Neuron (in vitro differentiated cells): ENCODE measurements at regions not wholly inside any gene's neighbourhood (a gene's known extent, or its start where the extent isn't known, plus 50 kb on each side); places are given as distances from the start of the nearest gene placed in this dataset.
"Not testable (repeated sequence)": the region's sequence is repeated elsewhere in the genome, so short reads cannot be mapped to it uniquely, and the experiment has no call there.

ENCODE experiments used
- H2AFZ ChIP-seq: one replicate; pipeline ENCODE4 v1.6.1; 2013; ENCODE audit warnings: low read depth, mild to moderate bottlenecking, inconsistent platforms, low read length, moderate library complexity
- H3K27me3 ChIP-seq: one replicate; pipeline ENCODE4 v1.6.1; 2013; ENCODE audit warnings: low read length; ENCODE audit not compliant: insufficient read depth
- H3K36me3 ChIP-seq: one replicate; pipeline ENCODE4 v1.6.1; 2013; ENCODE audit warnings: low read length; ENCODE audit not compliant: insufficient read depth
- H3K4me1 ChIP-seq: one replicate; pipeline ENCODE4 v1.6.1; 2013; ENCODE audit warnings: low read length; ENCODE audit not compliant: insufficient read depth
- H3K4me3 ChIP-seq: 2 replicates; pipeline ENCODE4 v1.5.1; 2013; ENCODE audit warnings: mild to moderate bottlenecking, low read length, moderate library complexity
- H3K9me3 ChIP-seq: one replicate; pipeline ENCODE4 v1.6.1; 2013; ENCODE audit warnings: low read length

DNA sequence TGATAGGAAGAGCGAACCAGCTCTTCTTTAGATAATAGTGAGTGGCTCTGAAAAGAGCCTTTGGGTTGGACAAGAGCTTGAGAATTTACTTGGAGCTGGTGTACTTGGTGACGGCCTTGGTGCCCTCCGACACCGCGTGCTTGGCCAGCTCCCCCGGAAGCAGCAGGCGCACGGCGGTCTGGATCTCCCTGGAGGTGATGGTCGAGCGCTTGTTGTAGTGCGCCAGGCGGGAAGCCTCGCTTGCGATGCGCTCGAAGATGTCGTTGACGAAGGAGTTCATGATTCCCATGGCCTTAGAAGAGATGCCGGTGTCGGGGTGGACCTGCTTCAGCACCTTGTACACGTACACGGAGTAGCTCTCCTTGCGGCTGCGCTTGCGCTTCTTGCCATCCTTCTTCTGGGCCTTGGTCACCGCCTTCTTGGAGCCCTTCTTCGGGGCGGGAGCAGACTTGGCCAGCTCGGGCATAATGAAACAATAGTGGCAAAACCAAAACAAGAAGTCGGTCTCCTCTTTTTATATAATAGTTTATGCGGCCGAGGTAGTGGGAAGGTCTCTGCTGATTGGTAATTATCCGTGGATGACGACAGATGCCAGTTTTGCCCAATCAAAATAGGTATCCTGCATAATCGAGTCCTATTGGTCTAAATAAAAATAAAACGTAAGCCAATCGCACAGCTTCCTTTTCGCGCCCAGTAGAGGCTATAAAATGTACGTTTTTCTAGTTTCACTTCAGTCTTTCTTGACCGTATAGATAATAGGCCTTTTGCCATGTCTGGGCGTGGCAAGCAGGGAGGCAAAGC, 104.6 kb downstream of the OR2B2 start:
- H3K9me3 ChIP-seq, H3K36me3 ChIP-seq, H3K27me3 ChIP-seq: not testable (repeated sequence)
- Histone ChIP-seq H2AFZ (peak overlapping the region; percentile 80), H3K4me3 (peak overlapping the region; percentile 61), H3K4me1 (peaks cover 32% of the 10 kb centered on the region)

DNA sequence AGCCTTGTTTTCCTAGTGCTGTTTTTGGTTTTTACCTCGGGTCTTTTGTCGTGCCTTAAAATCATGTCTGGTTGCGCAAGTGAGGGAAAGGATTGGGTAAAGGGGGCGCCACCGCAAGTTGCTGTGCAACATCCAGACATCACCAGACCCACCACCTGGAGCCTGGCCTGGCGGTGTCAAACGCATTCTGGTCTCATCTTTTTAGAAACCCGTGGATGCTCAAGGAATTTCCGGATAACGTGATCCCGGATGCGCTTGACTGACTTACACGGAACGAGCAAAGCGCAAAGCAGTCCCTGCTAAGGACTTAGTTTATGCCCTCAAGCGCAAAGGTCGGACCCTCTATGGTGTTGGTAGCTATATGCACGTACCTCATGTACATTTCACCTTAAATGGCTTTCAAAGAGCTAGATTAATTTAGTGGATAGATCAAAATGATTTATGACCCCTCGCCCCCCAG, 105.2 kb downstream of the OR2B2 start:
- H3K9me3 ChIP-seq = no peaks in the 10 kb centered on the region
- H3K4me1 ChIP-seq = peaks cover 31% of the 10 kb centered on the region
- H3K36me3 ChIP-seq = no peaks in the 10 kb centered on the region
- no peaks in the 10 kb centered on the region for H3K27me3 ChIP-seq
- H3K4me3 ChIP-seq = peak overlapping the region; percentile 61
- peak overlapping the region; percentile 80 for H2AFZ ChIP-seq

DNA sequence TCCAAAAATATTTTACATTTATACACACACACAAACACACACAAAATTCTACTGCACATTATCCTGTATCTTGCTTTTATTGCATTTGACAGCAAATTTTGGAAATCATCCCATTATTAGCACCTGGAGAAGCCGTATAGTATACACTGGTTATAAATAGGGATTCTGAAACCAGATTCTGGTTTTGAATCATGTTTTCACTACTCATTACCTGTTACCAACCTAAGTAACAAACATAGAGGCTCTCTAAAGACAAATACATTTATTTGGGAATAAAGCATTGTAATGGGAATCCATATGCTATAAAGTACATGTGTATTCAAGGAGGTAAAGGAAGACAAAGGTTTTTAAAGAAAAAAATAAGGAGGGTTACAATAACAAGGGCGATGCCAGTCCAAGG, 106.8 kb downstream of the OR2B2 start:
- H3K4me1 ChIP-seq = peaks cover 15% of the 10 kb centered on the region

DNA sequence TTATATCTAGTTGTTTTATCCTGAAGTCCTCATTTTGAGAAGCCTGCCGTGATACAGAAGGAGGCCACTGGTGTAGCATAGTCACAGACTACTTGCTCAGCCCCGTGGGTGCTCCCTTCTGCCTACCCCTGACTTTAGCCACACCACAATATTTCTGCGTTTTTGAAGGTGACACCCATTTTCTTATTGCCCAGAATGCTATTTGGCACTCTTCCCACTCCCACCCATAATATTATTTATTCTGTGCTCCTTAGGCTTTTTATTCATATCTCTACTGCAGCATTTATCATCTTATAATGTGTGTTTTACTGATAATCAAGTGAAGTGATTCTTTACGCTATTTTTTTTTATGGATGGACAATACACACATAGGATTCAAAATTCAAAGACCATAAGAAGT, 107.3 kb downstream of the OR2B2 start:
- no peaks in the 10 kb centered on the region for H3K27me3 ChIP-seq
- peaks cover 15% of the 10 kb centered on the region for H3K4me1 ChIP-seq
- H3K4me3 ChIP-seq = no peak overlapping the region
- H2AFZ ChIP-seq = no peak overlapping the region
- no peaks in the 10 kb centered on the region for H3K36me3 ChIP-seq
- H3K9me3 ChIP-seq = no peaks in the 10 kb centered on the region

More for the DNA sequence above, 106.8 kb downstream of the OR2B2 start:
- Histone ChIP-seq H3K36me3 (no peaks in the 10 kb centered on the region), H3K27me3 (no peaks in the 10 kb centered on the region), H3K9me3 (no peaks in the 10 kb centered on the region), H2AFZ (no peak overlapping the region), H3K4me3 (no peak overlapping the region)

DNA sequence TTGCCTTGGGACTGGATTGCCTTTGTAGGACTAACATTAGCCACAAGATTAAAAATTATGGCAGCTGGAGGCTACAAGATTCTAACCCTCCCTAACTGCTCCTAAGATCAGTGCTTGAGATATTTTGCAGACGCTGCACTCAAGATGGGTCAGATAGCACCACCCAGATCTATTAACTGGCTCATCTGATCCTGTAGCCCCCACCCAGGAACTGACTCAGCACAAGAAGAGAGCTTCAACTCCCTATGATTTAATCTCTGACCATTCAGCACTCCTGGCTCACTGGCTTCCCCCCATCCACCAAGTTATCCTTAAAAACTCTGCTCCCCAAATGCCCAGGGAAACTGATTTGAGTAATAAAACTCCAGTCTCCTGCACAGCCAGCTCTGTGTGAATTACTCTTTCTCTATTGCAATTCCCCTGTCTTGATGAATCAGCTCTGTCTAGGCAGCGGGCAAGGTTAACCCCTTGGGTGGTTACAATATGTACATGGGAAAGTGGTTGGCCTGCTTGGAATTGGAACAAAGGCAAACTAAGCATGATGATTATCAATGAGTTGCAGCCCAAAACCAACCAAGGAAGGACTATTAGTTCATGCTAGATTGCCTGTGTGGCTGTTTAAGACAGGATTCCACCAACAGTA, 111.3 kb downstream of the OR2B2 start:
- Histone ChIP-seq H3K4me1 (peaks cover 6% of the 10 kb centered on the region), H3K4me3 (no peak overlapping the region), H2AFZ (no peak overlapping the region), H3K27me3 (no peaks in the 10 kb centered on the region), H3K36me3 (no peaks in the 10 kb centered on the region), H3K9me3 (no peaks in the 10 kb centered on the region)

DNA sequence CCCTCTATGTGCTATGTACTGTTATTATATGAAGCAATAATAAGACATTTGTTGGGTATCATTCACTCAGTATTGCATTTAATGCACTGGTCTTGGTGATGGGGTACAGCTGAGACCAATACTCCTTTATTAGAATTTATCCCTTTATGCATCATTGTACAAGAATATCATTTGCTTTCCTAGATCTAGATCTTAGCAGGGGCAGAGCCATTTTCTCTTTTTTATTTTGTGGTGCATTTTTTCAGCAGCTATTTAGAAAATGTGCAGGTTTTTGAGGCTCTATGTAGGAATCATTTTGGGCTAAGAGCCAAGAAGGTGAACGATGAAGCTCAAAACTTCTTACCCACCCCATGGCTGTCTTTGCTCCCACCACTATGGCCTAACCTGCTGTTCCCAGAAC, 114.2 kb downstream of the OR2B2 start:
- Histone ChIP-seq H3K4me3 (no peak overlapping the region), H3K4me1 (peaks cover 13% of the 10 kb centered on the region), H3K9me3 (no peaks in the 10 kb centered on the region), H3K27me3 (no peaks in the 10 kb centered on the region), H3K36me3 (no peaks in the 10 kb centered on the region), H2AFZ (no peak overlapping the region)

DNA sequence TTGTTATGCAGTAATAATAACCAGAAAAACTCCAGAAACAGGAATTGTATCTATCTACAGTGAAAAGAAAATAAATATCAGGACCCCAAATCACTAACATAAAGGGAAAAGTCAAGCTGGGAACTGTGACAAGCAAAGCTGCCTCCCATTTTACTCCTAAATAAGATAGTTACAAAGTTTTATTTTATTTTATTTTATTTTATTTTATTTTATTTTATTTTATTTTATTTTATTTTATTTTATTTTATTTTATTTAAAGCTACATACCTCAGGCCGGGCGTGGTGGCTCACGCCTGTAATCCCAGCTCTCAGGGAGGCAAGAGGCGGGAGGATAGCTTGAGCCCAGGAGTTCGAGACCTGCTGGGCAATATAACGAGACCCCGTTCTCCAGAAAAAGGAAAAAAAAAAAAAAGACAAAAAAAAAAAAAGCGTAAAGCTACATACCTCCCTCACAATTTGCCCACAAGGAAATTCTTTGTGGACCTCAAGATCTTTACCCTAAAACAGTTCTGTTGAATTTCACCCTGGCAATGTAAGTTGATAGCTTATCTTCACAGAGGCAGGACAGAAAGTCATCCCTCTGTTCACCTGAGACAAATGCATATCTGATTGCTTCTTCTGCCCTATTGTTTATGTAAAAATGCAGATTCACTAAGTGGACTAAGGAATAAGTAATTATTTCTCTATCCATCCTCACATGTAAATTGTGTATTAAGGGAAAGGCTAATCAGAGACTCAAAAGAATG, 115.3 kb downstream of the OR2B2 start:
- not testable (repeated sequence) for H2AFZ ChIP-seq, H3K4me3 ChIP-seq, H3K9me3 ChIP-seq, H3K27me3 ChIP-seq, H3K36me3 ChIP-seq
- peaks cover 15% of the 10 kb centered on the region for H3K4me1 ChIP-seq

DNA sequence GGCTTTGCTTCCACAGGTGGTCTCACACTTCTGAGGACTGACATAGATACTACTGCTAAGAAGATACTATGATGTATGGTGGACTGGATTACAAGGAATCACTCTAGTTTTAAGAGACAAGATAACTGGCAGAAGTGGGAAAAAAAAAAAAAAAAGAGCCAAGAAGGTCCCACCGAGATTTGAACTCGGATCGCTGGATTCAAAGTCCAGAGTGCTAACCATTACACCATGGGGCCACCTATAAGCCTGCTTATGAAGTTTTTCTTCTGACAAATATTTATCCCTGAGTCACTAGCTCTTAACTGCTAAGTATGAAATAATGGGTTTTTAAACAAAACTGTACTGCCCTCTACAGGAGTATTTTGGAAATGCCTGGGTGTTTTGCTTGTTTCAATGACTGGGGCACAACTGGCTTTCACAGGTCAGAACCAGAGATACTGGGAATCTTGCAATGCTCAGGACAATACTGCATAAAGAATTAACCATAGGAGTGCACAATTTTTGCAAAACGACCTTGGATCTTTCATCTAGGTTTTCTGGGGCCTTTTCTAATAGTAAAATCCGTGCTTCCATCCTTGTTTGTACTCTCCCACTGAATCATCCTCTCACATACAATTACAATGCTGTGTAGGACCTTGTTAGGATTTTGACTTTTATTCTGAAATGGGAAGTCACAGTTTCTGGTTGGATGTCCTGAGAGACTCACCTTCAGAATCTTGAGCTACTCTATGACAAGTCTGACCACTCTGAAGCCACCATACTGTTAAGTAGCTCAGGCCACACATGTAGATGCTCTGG, 116.3 kb downstream of the OR2B2 start:
- Histone ChIP-seq H2AFZ (peak overlapping the region; percentile 78), H3K36me3 (no peaks in the 10 kb centered on the region), H3K4me3 (peak overlapping the region; percentile 35), H3K4me1 (peaks cover 19% of the 10 kb centered on the region), H3K9me3 (no peaks in the 10 kb centered on the region), H3K27me3 (no peaks in the 10 kb centered on the region)

DNA sequence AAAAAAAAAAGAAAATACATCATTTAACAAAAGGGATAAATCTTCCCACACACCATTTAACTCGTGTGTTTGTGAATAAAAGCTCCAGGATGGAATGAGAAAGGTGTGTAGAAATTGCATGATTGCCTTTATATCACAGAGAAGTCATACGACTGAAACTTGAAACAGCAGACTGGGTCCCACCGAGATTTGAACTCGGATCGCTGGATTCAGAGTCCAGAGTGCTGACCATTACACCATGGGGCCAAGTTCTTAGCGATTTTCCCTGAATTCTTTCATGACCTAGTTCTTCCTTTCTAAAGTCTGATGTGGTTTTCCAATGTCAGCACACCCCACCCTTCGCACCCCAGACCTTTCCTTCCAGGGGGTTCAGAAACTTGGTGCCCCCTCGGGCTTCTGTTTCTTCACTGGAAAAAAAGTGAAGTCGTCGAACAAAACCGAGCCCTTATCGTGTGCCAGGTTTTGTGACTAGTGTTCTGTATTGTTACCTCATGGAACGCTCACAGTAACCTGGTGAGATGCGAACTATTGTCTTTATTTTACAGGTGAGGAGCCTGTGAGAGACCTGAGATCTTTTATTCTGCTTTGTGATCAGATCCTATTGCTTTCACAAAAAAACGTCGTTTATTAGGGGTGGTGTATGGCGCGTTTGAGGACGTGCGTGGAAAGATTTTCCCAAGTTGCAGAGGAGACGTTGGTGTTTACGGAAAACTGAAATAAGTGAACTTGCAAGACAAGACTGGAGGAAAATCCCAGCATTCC, 120.8 kb downstream of the OR2B2 start:
- Histone ChIP-seq H2AFZ (peak overlapping the region; percentile 98), H3K36me3 (no peaks in the 10 kb centered on the region), H3K9me3 (no peaks in the 10 kb centered on the region), H3K4me1 (peaks cover 17% of the 10 kb centered on the region), H3K4me3 (peak overlapping the region; percentile 72), H3K27me3 (no peaks in the 10 kb centered on the region)

DNA sequence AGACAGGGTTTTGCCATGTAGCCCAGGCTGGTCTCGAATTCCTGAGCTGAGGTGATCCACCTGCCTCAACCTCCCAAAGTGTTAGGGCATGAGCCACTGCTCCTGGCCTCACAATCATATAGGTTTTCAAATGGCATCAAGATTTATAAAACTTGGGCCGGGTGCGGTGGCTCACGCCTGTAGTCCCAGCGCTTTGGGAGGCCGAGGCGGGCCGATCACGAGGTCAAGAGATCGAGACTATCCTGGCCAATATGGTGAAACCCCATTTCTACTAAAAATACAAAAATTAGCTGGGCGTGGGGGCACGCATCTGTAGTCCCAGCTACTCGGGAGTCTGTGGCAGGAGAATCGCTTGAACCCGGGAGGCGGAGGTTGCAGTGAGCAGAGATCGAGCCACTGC, 123.8 kb downstream of the OR2B2 start:
- H3K27me3 ChIP-seq, H3K4me1 ChIP-seq, H3K36me3 ChIP-seq, H2AFZ ChIP-seq, H3K9me3 ChIP-seq, H3K4me3 ChIP-seq: not testable (repeated sequence)

DNA sequence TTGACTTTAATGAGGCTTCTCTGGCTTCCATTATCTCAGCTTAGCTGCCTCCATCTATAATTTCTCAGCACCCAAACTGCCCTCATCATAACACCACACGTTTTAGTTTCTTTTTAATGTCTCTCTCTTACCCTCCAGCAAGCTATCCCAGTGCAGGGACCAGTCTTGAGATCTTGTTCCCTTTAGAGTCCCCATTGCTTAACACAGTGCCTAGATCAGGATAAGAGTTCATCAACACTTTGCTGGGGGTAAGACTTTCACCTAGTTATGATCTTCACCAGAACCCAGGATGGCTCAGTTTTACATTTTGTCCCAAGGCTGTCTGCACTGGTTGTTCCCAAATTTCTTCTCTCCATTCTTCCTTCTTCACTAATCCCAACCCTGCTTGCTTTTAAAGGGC, 126.1 kb downstream of the OR2B2 start:
- no peaks in the 10 kb centered on the region for H3K36me3 ChIP-seq
- H3K4me3 ChIP-seq = no peak overlapping the region
- peaks cover 5% of the 10 kb centered on the region for H3K27me3 ChIP-seq
- no peaks in the 10 kb centered on the region for H3K9me3 ChIP-seq
- H3K4me1 ChIP-seq = no peaks in the 10 kb centered on the region
- no peak overlapping the region for H2AFZ ChIP-seq

DNA sequence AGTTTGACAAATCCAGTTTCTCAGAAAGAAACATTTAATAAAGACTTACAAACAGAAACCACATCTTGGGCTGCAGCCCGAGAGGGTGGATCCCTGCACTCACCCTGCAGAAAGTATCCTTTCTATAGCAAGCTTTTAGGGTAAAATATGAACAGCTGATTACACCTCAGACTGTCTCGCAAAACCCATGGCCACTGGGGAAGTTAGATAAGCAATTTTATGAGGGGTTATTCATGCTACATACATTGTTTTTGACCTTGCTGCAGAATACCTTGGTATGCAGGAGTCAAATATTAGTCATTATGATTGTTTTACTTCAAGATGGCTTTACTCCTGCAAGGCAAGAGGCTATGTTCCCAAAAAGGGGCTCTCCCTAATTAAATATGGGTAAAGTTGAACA, 126.9 kb downstream of the OR2B2 start:
- Histone ChIP-seq H3K27me3 (peaks cover 5% of the 10 kb centered on the region), H3K4me1 (no peaks in the 10 kb centered on the region), H3K36me3 (no peaks in the 10 kb centered on the region), H2AFZ (no peak overlapping the region), H3K4me3 (no peak overlapping the region), H3K9me3 (no peaks in the 10 kb centered on the region)
